H9 (cell line): ENCODE measurements at regions not wholly inside any gene's neighbourhood (a gene's known extent, or its start where the extent isn't known, plus 50 kb on each side); places are given as distances from the start of the nearest gene placed in this dataset.

ENCODE experiments used
- DNase-seq: peaks from one replicate; pipeline ENCODE4 v3.0.0-alpha.2; 2017
- H2AFZ ChIP-seq: one replicate; pipeline ENCODE4 v1.6.1; 2013; ENCODE audit warnings: mild to moderate bottlenecking, low read length, control low read depth, moderate library complexity
- H2AK5ac ChIP-seq: 2 replicates; pipeline ENCODE4 v1.6.1; 2013; ENCODE audit warnings: low read length, control low read depth, mixed read lengths; ENCODE audit not compliant: insufficient read length
- H2BK120ac ChIP-seq: one replicate; pipeline ENCODE4 v1.6.1; 2013; ENCODE audit warnings: low read depth, mild to moderate bottlenecking, low read length, control low read depth, inconsistent platforms; ENCODE audit not compliant: poor library complexity, severe bottlenecking
- H2BK12ac ChIP-seq: 2 replicates; pipeline ENCODE4 v1.6.1; 2013; ENCODE audit warnings: low read length, control low read depth, mixed read lengths, low read depth; ENCODE audit not compliant: insufficient read length
- H2BK15ac ChIP-seq: 2 replicates; pipeline ENCODE4 v1.6.1; 2013; ENCODE audit warnings: low read depth, low read length, control low read depth
- H2BK20ac ChIP-seq: one replicate; pipeline ENCODE4 v1.6.1; 2013; ENCODE audit warnings: low read depth, mild to moderate bottlenecking, low read length, control low read depth, inconsistent platforms; ENCODE audit not compliant: poor library complexity, severe bottlenecking
- H2BK5ac ChIP-seq: 2 replicates; pipeline ENCODE4 v1.6.1; 2013; ENCODE audit warnings: low read length, control low read depth, mixed read lengths; ENCODE audit not compliant: insufficient read length
- H3K14ac ChIP-seq: 2 replicates; pipeline ENCODE4 v1.6.1; 2013; ENCODE audit warnings: low read length, control low read depth; ENCODE audit not compliant: insufficient read depth
- H3K18ac ChIP-seq: 2 replicates; pipeline ENCODE4 v1.6.1; 2013; ENCODE audit warnings: low read depth, mild to moderate bottlenecking, mixed read lengths, low read length, control low read depth; ENCODE audit not compliant: insufficient read length
- H3K23ac ChIP-seq: 2 replicates; pipeline ENCODE4 v1.6.1; 2013; ENCODE audit warnings: low read length, control low read depth, mixed read lengths, low read depth; ENCODE audit not compliant: insufficient read length
- H3K23me2 ChIP-seq: 2 replicates; pipeline ENCODE4 v1.6.1; 2013; ENCODE audit warnings: low read depth, mild to moderate bottlenecking, mixed read lengths, low read length, control low read depth; ENCODE audit not compliant: insufficient read length, poor library complexity, severe bottlenecking
- H3K27ac ChIP-seq: 2 replicates; pipeline ENCODE4 v1.5.1; 2013; ENCODE audit warnings: low read length, control low read depth, mixed read lengths, low read depth; ENCODE audit not compliant: insufficient read length
- H3K27me3 ChIP-seq: 2 replicates; pipeline ENCODE4 v1.6.1; 2013; ENCODE audit warnings: low read length, control low read depth, inconsistent platforms; ENCODE audit not compliant: insufficient read depth
- H3K4ac ChIP-seq: 2 replicates; pipeline ENCODE4 v1.6.1; 2013; ENCODE audit warnings: low read depth, mild to moderate bottlenecking, control low read depth, inconsistent platforms, low read length, moderate library complexity
- H3K4me1 ChIP-seq: 2 replicates; pipeline ENCODE4 v1.6.1; 2013; ENCODE audit warnings: low read length, control low read depth, inconsistent platforms; ENCODE audit not compliant: insufficient read depth
- H3K4me2 ChIP-seq: 2 replicates; pipeline ENCODE4 v1.6.1; 2013; ENCODE audit warnings: low read length, control low read depth, mixed read lengths; ENCODE audit not compliant: insufficient read length, insufficient read depth
- H3K56ac ChIP-seq: 2 replicates; pipeline ENCODE4 v1.6.1; 2013; ENCODE audit warnings: low read depth, mild to moderate bottlenecking, mixed read lengths, low read length, control low read depth; ENCODE audit not compliant: insufficient read length
- H3K79me1 ChIP-seq: 2 replicates; pipeline ENCODE4 v1.6.1; 2013; ENCODE audit warnings: low read depth, mild to moderate bottlenecking, moderate library complexity, low read length, control low read depth, inconsistent platforms; ENCODE audit not compliant: insufficient read depth, poor library complexity, severe bottlenecking
- H3K79me2 ChIP-seq: 2 replicates; pipeline ENCODE4 v1.6.1; 2013; ENCODE audit warnings: low read length, control low read depth, inconsistent platforms; ENCODE audit not compliant: insufficient read depth
- H3K9ac ChIP-seq: 2 replicates; pipeline ENCODE4 v1.6.1; 2013; ENCODE audit warnings: low read length, control low read depth, mixed read lengths; ENCODE audit not compliant: insufficient read length; ENCODE audit errors: extremely low read depth
- H3K9me3 ChIP-seq: one replicate; pipeline ENCODE4 v1.6.1; 2013; ENCODE audit warnings: low read depth, low read length, inconsistent platforms; ENCODE audit not compliant: control insufficient read depth
- H3T11ph ChIP-seq: one replicate; pipeline ENCODE4 v1.6.1; 2013; ENCODE audit warnings: mild to moderate bottlenecking, low read length, control low read depth, inconsistent platforms
- H4K20me1 ChIP-seq: one replicate; pipeline ENCODE4 v1.6.1; 2013; ENCODE audit not compliant: control insufficient read depth, insufficient read length, insufficient read depth
- H4K5ac ChIP-seq: 2 replicates; pipeline ENCODE4 v1.6.1; 2013; ENCODE audit warnings: low read depth, mild to moderate bottlenecking, mixed read lengths, low read length, control low read depth; ENCODE audit not compliant: insufficient read length
- H4K8ac ChIP-seq: replicated peaks from 2 replicates; pipeline ENCODE4 v1.6.1; 2013; ENCODE audit warnings: low read length, control low read depth, mixed read lengths, low read depth; ENCODE audit not compliant: insufficient read length
- H4K91ac ChIP-seq: 2 replicates; pipeline ENCODE4 v1.6.1; 2013; ENCODE audit warnings: low read depth, mild to moderate bottlenecking, moderate library complexity, mixed read lengths, low read length, control low read depth; ENCODE audit not compliant: insufficient read length
- H3K27ac Mint-ChIP-seq, 3 experiments: 2 replicates in 2 of 3; 3 replicates in 1 of 3; pipeline ENCODE4 v1.8.0; 2020 to 2021; ENCODE audit warnings: mixed read lengths in 3 of 3, mild to moderate bottlenecking in 1 of 3, moderate library complexity in 1 of 3
- H3K27me3 Mint-ChIP-seq: 2 replicates; pipeline ENCODE4 v1.8.0; 2021; ENCODE audit warnings: low read depth, mild to moderate bottlenecking, moderate library complexity, mixed read lengths
- H3K36me3 Mint-ChIP-seq, 3 experiments: 2 replicates in 2 of 3; 3 replicates in 1 of 3; pipeline ENCODE4 v1.8.0; 2020 to 2021; ENCODE audit warnings: low read depth in 3 of 3, mixed read lengths in 3 of 3; ENCODE audit not compliant: insufficient read depth in 1 of 3
- H3K4me1 Mint-ChIP-seq, 2 experiments: 2 replicates each; pipeline ENCODE4 v1.8.0; 2020; ENCODE audit warnings: mixed read lengths in 2 of 2
- H3K4me3 Mint-ChIP-seq, 2 experiments: 2 replicates in 1 of 2; 3 replicates in 1 of 2; pipeline ENCODE4 v1.8.0; 2020 to 2021; ENCODE audit warnings: mild to moderate bottlenecking in 2 of 2, mixed read lengths in 2 of 2, moderate library complexity in 1 of 2
- H3K9me3 Mint-ChIP-seq, 2 experiments: 2 replicates in 1 of 2; 3 replicates in 1 of 2; pipeline ENCODE4 v1.8.0; 2020; ENCODE audit warnings: mild to moderate bottlenecking in 2 of 2, mixed read lengths in 2 of 2, moderate library complexity in 1 of 2
- CTCF ChIP-seq: fragments of 200-600 bp; sonication (generic); conservative IDR thresholded peaks from 3 replicates; pipeline ENCODE4 v1.8.0; 2021; ENCODE audit warnings: antibody characterized with exemption, mild to moderate bottlenecking
- WGBS: extraction: QIAGEN DNeasy Blood & Tissue Kit; methylation state at CpG from one replicate; pipeline ENCODE4 v1.1.7; 2013; ENCODE audit warnings: missing lambda C conversion rate, low lambda C conversion rate, mixed read lengths; ENCODE audit not compliant: insufficient read length; ENCODE audit errors: extremely low coverage; 5-methylcytosine and 5-hydroxymethylcytosine counted together

- Histone ChIP-seq H2AFZ (no peak overlapping the region), H4K20me1 (no peaks in the 10 kb centered on the region), H4K8ac (no peak overlapping the region), H2BK120ac (no peak overlapping the region), H4K91ac (no peak overlapping the region), H3K9ac (no peak overlapping the region), H3K27ac (no peak overlapping the region), H3K9me3 (no peaks in the 10 kb centered on the region), H2BK12ac (no peak overlapping the region), H3K14ac (no peak overlapping the region), H3T11ph (no peak overlapping the region), H4K5ac (no peak overlapping the region), H3K79me2 (no peaks in the 10 kb centered on the region), H2BK15ac (no peak overlapping the region), H3K79me1 (no peaks in the 10 kb centered on the region), H3K4me1 (no peaks in the 10 kb centered on the region), H3K27me3 (no peaks in the 10 kb centered on the region), H3K4me2 (no peak overlapping the region), H3K56ac (no peak overlapping the region), H2BK20ac (no peak overlapping the region), H3K23me2 (no peaks in the 10 kb centered on the region), H3K18ac (no peak overlapping the region), H2BK5ac (no peak overlapping the region), H2AK5ac (no peak overlapping the region), H3K4ac (no peak overlapping the region), H3K23ac (no peak overlapping the region)
- H3K27ac Mint-ChIP-seq = no peak overlapping the region
- no peak for DNase-seq
- no CpG with 5 or more reads among the region's 2 CpGs for WGBS
- H3K36me3 Mint-ChIP-seq = no peaks in the 10 kb centered on the region
- peaks cover 6 to 8% of the 10 kb centered on the region in 2 experiments for H3K4me1 Mint-ChIP-seq
- no peaks in the 10 kb centered on the region for H3K27me3 Mint-ChIP-seq
- no peaks in the 10 kb centered on the region for H3K9me3 Mint-ChIP-seq
- no peak overlapping the region for H3K4me3 Mint-ChIP-seq
- no peak for TF ChIP-seq CTCF
These were observed 533.7 kb upstream of the POM121L12 start for GRCh38 chr7:52501696-52502095.
